Left renal pelvis (tissue), 4 donors: ENCODE measurements at regions not wholly inside any gene's neighbourhood (a gene's known extent, or its start where the extent isn't known, plus 50 kb on each side); places are given as distances from the start of the nearest gene placed in this dataset.
A peak's percentile ranks its signal among the peaks of the same experiment; 100 is the strongest.

Experiments used
- DNase-seq, 4 donors: peaks; one replicate each; pipeline ENCODE4 v3.0.0-alpha.2; 2013; ENCODE audit warnings: low read depth in 4 of 4, low spot score in 3 of 4

- peak in 2 of 4 donors; percentile 8 to 12 for DNase-seq
Measured at GRCh38 chr15:79373113-79373512, 59.0 kb upstream of the MINAR1 start.

GRCh38 chr15:79373728-79374127 is 58.4 kb upstream of the MINAR1 start:
- no peak for DNase-seq

- DNase-seq: no peak
Measured at GRCh38 chr15:79376383-79376782, 55.8 kb upstream of the MINAR1 start.

- no peak for DNase-seq
Measured at GRCh38 chr15:79378394-79379109, 53.6 kb upstream of the MINAR1 start.

- DNase-seq: peak; percentile 36 to 55 (median 50)
Measured at GRCh38 chr15:79380755-79381497, 51.2 kb upstream of the MINAR1 start.

GRCh38 chr15:79381593-79381992 is 50.5 kb upstream of the MINAR1 start:
- DNase-seq: no peak
